Fibroblast of skin of back (primary cell): ENCODE measurements at regions not wholly inside any gene's neighbourhood (a gene's known extent, or its start where the extent isn't known, plus 50 kb on each side); places are given as distances from the start of the nearest gene placed in this dataset.
"Not testable (repeated sequence)": the region's sequence is repeated elsewhere in the genome, so short reads cannot be mapped to it uniquely, and the experiment has no call there.

Experiments used
- DNase-seq: peaks from one replicate; pipeline ENCODE4 v3.0.0-alpha.2; 2013

DNA sequence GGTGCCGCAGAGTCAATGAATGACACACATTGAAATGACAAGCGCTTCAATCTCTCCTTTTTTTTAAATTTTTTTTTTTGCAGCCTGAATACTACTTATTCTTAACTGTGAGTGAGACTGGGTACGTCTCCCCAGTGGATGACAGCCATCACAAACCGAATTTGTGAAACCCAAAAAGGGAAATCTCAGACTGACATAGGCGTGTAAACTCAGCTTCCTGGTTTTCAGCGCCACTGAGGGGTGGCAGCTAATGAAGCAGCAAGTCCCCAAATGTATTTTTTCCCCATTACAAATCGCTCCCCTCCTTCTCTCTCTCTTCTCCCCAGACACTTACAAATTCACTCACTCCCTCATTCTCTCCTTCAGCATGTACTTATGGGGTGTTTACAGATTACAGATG, 196.0 kb downstream of the MAF start:
- DNase-seq, result no peak

DNA sequence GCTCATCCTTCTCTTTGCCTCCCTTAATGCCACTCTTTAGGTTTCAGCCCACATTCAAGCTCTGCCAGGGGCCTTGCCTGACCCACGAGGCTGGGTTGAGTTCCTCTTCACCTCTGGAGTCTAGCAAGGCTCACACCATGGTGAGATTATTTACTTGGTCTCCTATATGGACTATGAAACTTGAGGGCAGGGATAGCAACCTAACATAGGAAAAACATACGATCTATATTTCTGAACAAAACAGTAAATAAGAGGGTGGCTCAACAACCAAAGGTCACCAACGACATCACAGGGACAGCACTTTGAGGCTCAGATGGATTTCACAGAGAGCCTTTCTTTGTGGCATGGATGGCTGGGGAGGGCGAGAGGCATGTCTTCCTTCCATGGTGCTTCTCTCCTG, 197.0 kb downstream of the MAF start:
- no peak for DNase-seq

GRCh38 chr16:79402920-79403319, 197.6 kb downstream of the MAF start:
- no peak for DNase-seq

DNA sequence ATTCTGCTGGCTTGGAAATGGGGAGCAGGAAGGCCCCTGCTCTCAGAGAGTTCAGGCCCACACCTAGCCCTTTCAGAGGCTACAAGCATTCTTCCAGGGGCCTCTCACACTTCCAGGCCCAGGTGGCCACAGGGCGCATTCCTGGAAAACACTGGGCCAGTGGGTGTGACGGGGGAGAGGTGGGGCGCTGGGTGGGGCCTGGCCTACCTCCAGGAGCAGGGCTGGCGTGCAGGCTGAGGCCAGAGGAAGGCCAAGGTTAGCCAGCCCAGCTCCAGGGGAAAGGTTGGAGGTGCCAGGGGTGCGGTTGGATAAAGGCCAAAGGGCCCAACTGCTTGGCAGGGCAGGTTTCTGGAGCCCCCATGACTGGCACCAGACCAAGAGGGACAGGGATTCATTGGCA, 198.2 kb downstream of the MAF start:
- DNase-seq, result no peak

DNA sequence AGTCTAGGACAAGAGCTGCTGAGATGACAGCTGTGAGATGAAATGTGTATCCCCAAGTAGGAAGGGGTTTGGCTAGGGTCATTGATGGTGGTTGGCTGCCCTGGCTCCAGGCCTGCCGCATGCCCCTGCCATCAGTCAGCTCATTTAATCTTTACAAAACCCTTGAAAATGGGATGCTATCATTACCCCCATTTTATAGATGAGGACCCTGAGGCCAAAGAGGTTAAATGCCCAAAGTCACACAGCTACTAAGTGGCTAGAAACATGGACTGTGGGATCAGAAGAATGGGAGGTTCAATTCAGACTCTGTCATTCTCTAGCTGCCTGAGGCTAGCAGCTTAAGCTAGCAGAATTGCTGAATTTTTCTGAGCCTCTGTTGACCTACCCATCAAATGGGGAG, 198.8 kb downstream of the MAF start:
- no peak for DNase-seq

DNA sequence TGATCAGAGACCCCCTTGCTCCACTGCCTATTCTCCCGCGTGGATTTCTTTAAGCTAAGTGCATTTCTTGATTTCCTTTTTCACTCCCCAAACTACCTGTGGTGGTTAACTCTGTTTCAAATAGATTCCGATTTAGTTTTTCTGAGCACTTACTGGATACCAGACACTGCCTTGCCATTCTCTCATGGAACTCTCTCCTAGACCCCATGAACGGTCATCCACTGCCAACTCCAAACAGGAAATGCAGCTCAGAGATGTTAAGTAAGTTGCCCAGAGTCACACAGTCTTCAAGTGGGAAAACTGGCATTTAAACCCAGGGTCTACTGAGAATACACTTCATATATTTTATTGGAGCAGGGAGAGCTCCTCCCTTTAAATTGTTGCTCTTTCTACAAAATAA, 199.4 kb downstream of the MAF start:
- DNase-seq, result no peak

GRCh38 chr16:79400462-79401149, 199.9 kb downstream of the MAF start:
- no peak for DNase-seq

GRCh38 chr16:79395591-79395990, 204.9 kb downstream of the MAF start:
- DNase-seq, result no peak

DNA sequence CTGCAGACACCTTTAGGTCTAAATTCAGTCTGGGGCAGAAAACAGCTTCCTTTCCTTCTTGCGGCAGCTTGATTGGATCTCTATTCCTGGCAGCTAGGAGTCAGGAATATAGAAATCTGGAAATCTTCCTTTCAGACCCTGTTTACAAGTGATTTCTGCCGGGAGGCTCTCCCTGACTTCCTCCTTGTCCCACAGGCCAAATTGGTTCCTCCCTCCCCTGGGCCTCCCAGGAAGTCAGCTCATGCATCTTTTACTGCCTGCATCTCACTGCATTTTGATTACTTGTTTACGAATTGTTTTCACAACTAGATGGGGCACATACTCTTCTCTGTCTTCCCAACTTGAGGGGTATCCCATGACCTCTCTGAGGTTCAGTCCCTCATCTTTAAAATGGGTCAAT, 206.3 kb downstream of the MAF start:
- DNase-seq, result no peak

GRCh38 chr16:79393564-79393963, 207.0 kb downstream of the MAF start:
- DNase-seq, result no peak

- DNase-seq, result no peak
Measured at GRCh38 chr16:79393127-79393526, 207.4 kb downstream of the MAF start.

GRCh38 chr16:79392081-79392480, 208.5 kb downstream of the MAF start:
- no peak for DNase-seq

DNA sequence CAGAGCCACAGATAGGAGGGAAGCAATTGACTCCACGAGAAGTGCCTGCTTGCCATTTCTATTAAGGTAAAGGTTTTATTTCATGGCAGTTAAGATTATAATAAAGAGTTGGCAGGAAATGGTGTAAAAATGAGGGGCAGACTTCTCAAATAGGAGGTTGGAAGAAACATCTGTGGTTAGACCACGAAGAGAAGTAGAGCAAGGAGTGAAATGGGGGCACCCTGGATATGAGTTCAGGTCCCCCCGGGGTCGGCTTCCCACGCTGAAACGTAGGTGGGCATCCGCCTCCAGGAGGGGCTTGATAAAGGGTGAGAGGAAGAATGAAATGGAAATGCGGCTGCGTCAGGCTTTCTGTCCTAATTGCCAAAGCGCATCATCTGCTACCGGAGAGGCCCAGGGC, 209.1 kb downstream of the MAF start:
- no peak for DNase-seq

DNA sequence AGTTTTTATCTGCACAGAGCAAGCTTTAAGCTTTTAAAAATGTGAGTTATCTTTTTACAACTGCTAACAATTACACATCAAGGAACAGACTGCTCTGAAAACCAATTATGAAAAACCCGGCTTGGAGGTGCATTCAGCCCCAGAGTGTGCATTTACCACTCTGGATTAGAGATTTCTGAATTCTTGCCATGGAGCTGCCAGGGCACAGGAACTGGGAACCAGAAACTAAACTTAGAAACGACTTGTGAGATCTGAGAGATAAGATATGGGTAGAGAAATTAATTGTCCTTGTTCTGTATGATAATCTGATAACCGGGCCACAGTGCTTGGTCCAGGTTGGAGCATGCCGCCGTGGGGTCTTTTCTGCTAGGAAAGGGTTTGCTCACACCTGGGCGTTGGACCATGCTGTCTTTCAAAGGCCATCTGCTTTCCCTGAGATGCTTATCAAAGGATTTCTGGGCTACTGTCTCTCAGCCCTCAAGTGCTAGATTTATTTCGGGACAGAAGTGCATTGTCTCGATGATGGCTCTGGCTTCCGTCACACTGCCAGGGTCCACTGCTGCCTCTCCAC, 210.0 kb downstream of the MAF start:
- no peak for DNase-seq

DNA sequence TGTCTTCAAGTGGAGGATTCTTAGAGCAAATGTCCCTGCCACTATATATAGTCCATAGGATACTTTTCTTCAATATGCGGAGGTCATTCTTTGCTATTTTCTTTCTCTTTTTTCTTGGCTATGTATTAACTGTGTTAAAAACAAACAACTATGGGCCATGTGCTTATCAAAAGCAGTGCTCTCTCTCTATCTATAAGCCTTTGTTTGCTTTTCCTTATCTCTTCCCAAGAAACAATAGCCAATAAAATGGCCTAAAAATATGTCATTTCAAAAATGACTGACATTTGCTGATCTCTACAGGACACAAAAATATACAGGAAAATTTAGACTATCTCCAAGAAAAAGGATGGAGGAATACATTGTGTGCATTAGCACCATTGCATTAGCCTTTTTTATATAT, 212.1 kb downstream of the MAF start:
- no peak for DNase-seq

GRCh38 chr16:79386299-79386698, 214.2 kb downstream of the MAF start:
- DNase-seq, result no peak

DNA sequence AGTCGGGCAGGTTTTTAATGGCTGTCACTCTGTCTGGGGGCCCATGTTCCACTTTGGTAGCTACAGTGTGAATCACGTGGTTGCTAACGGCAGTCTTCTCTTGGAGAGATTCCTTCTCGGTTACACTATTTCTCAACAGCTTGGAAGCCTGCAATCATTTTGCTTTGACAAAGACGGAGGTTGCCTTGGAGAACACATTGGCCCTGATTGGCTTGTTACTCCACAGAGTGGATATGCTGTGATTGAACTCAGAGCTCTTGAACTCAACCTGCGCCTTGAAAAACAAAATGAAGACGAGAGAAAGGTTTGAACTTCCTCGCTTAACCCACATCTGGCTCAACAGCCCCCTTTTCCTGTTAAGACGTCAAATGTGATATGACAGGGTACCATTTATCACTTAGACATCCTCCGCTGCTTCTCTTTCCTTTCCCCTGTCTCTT, 218.9 kb downstream of the MAF start:
- DNase-seq, result no peak

- DNase-seq, result no peak
Measured at GRCh38 chr16:79380995-79381602, 219.4 kb downstream of the MAF start.

DNA sequence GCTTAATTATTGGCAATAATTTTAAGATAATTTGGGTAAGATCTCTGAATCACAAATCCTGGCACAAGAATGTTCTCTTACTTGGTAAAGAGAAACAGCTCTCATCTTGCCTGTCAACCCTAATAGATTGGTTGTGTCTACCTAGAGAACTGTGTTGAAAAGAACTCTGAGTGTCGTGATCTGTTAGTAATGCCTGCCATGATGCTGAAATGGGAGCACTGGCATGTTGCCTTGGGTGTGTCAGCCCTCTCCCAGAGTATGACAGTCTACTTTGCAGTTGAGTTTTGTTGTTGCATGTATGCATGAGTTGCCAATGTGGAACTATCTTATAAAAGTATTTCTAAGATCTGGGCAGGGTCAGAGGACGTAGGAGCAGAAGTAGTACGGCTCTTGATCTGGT, 221.4 kb downstream of the MAF start:
- no peak for DNase-seq

GRCh38 chr16:79377082-79377481, 223.5 kb downstream of the MAF start:
- not testable (repeated sequence) for DNase-seq

DNA sequence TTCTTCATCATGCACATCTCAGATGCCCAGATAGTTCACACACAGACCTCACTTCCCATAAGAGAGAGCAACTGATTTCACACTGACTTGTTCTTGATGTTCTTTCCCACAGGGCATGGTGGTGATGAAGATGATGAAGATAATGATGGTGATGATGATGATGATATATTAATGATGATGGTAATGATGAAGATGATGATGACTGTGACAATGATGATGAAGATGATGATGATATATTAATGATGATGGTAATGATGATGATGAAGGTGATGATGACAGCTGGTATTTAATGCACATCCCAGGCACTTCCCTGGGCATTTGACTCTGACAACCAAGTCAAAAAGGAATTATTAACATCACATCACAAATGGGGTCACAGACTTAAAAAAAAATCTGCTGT, 225.2 kb downstream of the MAF start:
- no peak for DNase-seq

DNA sequence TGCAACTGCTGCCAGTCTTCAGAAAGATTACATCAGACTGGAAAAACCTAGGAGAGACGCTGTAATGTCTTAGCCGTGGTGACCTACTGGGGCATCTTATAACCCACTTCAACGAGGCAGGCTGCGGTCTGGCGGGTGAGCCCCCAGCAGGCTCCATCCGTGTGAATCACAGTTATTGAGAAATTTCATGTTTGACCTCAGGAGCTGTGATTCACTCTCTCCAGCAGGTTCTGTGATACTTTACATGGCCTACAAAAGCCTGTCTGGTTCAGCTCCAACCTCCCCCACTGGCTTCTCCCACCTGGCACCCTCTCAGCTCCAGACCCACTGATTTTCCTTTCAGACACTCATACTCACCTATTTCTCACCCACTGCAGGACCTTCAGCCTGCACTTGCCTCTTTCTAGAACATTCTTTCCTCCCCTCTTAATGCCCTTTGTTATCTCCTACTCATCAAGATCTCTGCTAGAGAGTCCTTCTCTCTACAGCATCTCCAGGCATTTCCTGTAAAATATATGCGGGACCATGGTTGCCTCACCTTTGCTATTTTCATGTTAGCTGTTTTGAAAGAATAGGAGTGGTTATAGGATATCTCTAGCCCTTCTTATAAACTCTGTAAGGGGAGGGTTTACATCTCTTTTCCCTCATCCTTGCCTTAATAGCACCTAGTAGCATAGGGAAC, 227.9 kb downstream of the MAF start:
- DNase-seq, result peak; percentile 50

GRCh38 chr16:79370736-79371135, 229.8 kb downstream of the MAF start:
- no peak for DNase-seq

- DNase-seq, result no peak
Measured at GRCh38 chr16:79369796-79370195, 230.7 kb downstream of the MAF start.
